Astrocyte (in vitro differentiated cells and primary cell): ENCODE measurements at regions not wholly inside any gene's neighbourhood (a gene's known extent, or its start where the extent isn't known, plus 50 kb on each side); places are given as distances from the start of the nearest gene placed in this dataset.

ENCODE experiments used
- DNase-seq: peaks from one replicate; pipeline ENCODE4 v3.0.0-alpha.2; 2010; ENCODE audit warnings: low read depth
- FAIRE-seq: peaks from 2 replicates; lab custom pipeline; 2011; peaks lifted over from hg19 to GRCh38; lab: Jason Lieb, UNC
- H2AFZ ChIP-seq: 2 replicates; pipeline ENCODE4 v1.6.0; 2012; ENCODE audit warnings: low read depth, low read length, inconsistent platforms
- H3K27ac ChIP-seq: 2 replicates; pipeline ENCODE4 v1.5.1; 2011; ENCODE audit warnings: low read depth, low read length, inconsistent platforms
- H3K27me3 ChIP-seq: 2 replicates; pipeline ENCODE4 v1.6.0; 2011; ENCODE audit warnings: low read length, inconsistent platforms; ENCODE audit not compliant: insufficient read depth
- H3K36me3 ChIP-seq: 2 replicates; pipeline ENCODE4 v1.5.1; 2011; ENCODE audit warnings: low read length, inconsistent platforms; ENCODE audit not compliant: insufficient read depth
- H3K4me1 ChIP-seq: 2 replicates; pipeline ENCODE4 v1.5.1; 2011; ENCODE audit warnings: low read length, inconsistent platforms; ENCODE audit not compliant: insufficient read depth
- H3K4me2 ChIP-seq: 2 replicates; pipeline ENCODE4 v1.6.0; 2012; ENCODE audit warnings: low read length, inconsistent platforms
- H3K4me3 ChIP-seq: 2 replicates; pipeline ENCODE4 v1.5.1; 2011; ENCODE audit warnings: low read depth, mild to moderate bottlenecking, low read length, inconsistent platforms; ENCODE audit not compliant: insufficient read depth
- H3K79me2 ChIP-seq: 2 replicates; pipeline ENCODE4 v1.6.0; 2012; ENCODE audit warnings: mild to moderate bottlenecking, low read length, inconsistent platforms; ENCODE audit not compliant: insufficient read depth
- H3K9ac ChIP-seq: 2 replicates; pipeline ENCODE4 v1.6.0; 2012; ENCODE audit warnings: mild to moderate bottlenecking, low read length, inconsistent platforms
- H3K9me3 ChIP-seq: 2 replicates; pipeline ENCODE4 v1.5.1; 2012; ENCODE audit warnings: low read depth, mild to moderate bottlenecking, low read length, inconsistent platforms; ENCODE audit not compliant: insufficient read depth
- H4K20me1 ChIP-seq: 2 replicates; pipeline ENCODE4 v1.6.0; 2012; ENCODE audit warnings: low read length, inconsistent platforms; ENCODE audit not compliant: insufficient read depth
- H3K27ac Mint-ChIP-seq: one replicate; pipeline ENCODE4 v1.8.0; 2021; ENCODE audit warnings: mild to moderate bottlenecking, mixed read lengths; ENCODE audit not compliant: unreplicated experiment
- H3K27me3 Mint-ChIP-seq: one replicate; pipeline ENCODE4 v1.8.0; 2021; ENCODE audit warnings: low read depth, mixed read lengths; ENCODE audit not compliant: unreplicated experiment
- H3K36me3 Mint-ChIP-seq: one replicate; pipeline ENCODE4 v1.8.0; 2021; ENCODE audit warnings: low read depth, mixed read lengths; ENCODE audit not compliant: unreplicated experiment
- H3K4me1 Mint-ChIP-seq: one replicate; pipeline ENCODE4 v1.8.0; 2021; ENCODE audit warnings: low read depth, mixed read lengths; ENCODE audit not compliant: unreplicated experiment
- H3K4me3 Mint-ChIP-seq: one replicate; pipeline ENCODE4 v1.8.0; 2021; ENCODE audit warnings: mild to moderate bottlenecking, moderate library complexity, mixed read lengths; ENCODE audit not compliant: unreplicated experiment
- H3K9me3 Mint-ChIP-seq: one replicate; pipeline ENCODE4 v1.8.0; 2021; ENCODE audit warnings: mild to moderate bottlenecking, mixed read lengths; ENCODE audit not compliant: unreplicated experiment
- CTCF ChIP-seq: IDR thresholded peaks from 2 replicates; pipeline ENCODE4 v1.5.1; 2011; ENCODE audit warnings: low read depth, mild to moderate bottlenecking, inconsistent platforms, low read length, moderate library complexity; ENCODE audit not compliant: insufficient read depth
- EZH2 ChIP-seq: IDR thresholded peaks from 2 replicates; pipeline ENCODE4 v1.6.1; 2012; ENCODE audit warnings: mild to moderate bottlenecking, low read length, inconsistent platforms; ENCODE audit not compliant: insufficient read depth

- TF ChIP-seq EZH2 (no peak), CTCF (no peak)
- no peak overlapping the region for H3K4me3 ChIP-seq
- no peak overlapping the region for H3K9ac ChIP-seq
- no peak overlapping the region for H3K27ac Mint-ChIP-seq
- no peak overlapping the region for H3K4me2 ChIP-seq
- no peak overlapping the region for H3K27ac ChIP-seq
- no peaks in the 10 kb centered on the region for H3K79me2 ChIP-seq
- peaks cover 12% of the 10 kb centered on the region for H3K27me3 ChIP-seq
- no peak overlapping the region for H2AFZ ChIP-seq
- peaks cover 10% of the 10 kb centered on the region for H3K27me3 Mint-ChIP-seq
- H3K36me3 ChIP-seq: no peaks in the 10 kb centered on the region
- FAIRE-seq (no peak), DNase-seq (no peak)
- H3K36me3 Mint-ChIP-seq: no peaks in the 10 kb centered on the region
- peaks cover 3% of the 10 kb centered on the region for H3K9me3 ChIP-seq
- H3K4me1 ChIP-seq: no peaks in the 10 kb centered on the region
- no peak overlapping the region for H3K4me3 Mint-ChIP-seq
- peaks cover 6% of the 10 kb centered on the region for H3K9me3 Mint-ChIP-seq
- H3K4me1 Mint-ChIP-seq: no peaks in the 10 kb centered on the region
- no peaks in the 10 kb centered on the region for H4K20me1 ChIP-seq
Observed at GRCh38 chr20:51166489-51166888, 143.6 kb upstream of the KCNG1 start.

- Histone ChIP-seq H3K4me2 (no peak overlapping the region), H3K4me3 (no peak overlapping the region), H4K20me1 (no peaks in the 10 kb centered on the region), H3K36me3 (no peaks in the 10 kb centered on the region), H3K27me3 (peaks cover 19% of the 10 kb centered on the region), H3K9ac (no peak overlapping the region), H3K9me3 (peaks cover 6% of the 10 kb centered on the region), H3K79me2 (no peaks in the 10 kb centered on the region), H3K27ac (no peak overlapping the region), H3K4me1 (no peaks in the 10 kb centered on the region), H2AFZ (no peak overlapping the region)
- FAIRE-seq: no peak
- Mint-ChIP-seq H3K9me3 (peaks cover 9% of the 10 kb centered on the region), H3K27ac (no peak overlapping the region), H3K27me3 (peaks cover 18% of the 10 kb centered on the region), H3K4me1 (peaks cover 2% of the 10 kb centered on the region), H3K4me3 (no peak overlapping the region), H3K36me3 (no peaks in the 10 kb centered on the region)
- no peak for DNase-seq
- TF ChIP-seq EZH2 (no peak), CTCF (no peak)
Observed at GRCh38 chr20:51165131-51165530, 142.2 kb upstream of the KCNG1 start.

- Mint-ChIP-seq H3K27ac (no peak overlapping the region), H3K27me3 (peaks cover 22% of the 10 kb centered on the region), H3K4me1 (peaks cover 2% of the 10 kb centered on the region), H3K4me3 (no peak overlapping the region), H3K36me3 (no peaks in the 10 kb centered on the region), H3K9me3 (peaks cover 9% of the 10 kb centered on the region)
- no peaks in the 10 kb centered on the region for H3K36me3 ChIP-seq
- FAIRE-seq: no peak
- H3K27me3 ChIP-seq: peaks cover 19% of the 10 kb centered on the region
- H3K9me3 ChIP-seq: peaks cover 6% of the 10 kb centered on the region
- H4K20me1 ChIP-seq: no peaks in the 10 kb centered on the region
- H3K4me1 ChIP-seq: no peaks in the 10 kb centered on the region
- H3K79me2 ChIP-seq: no peaks in the 10 kb centered on the region
- H3K27ac ChIP-seq: no peak overlapping the region
- no peak overlapping the region for H3K4me2 ChIP-seq
- H3K9ac ChIP-seq: no peak overlapping the region
- no peak overlapping the region for H3K4me3 ChIP-seq
- no peak overlapping the region for H2AFZ ChIP-seq
- TF ChIP-seq EZH2 (no peak), CTCF (no peak)
- DNase-seq: no peak
Observed at GRCh38 chr20:51164731-51165130, 141.8 kb upstream of the KCNG1 start.
